CD4-positive, alpha-beta T cell treated with Interleukin-21 for 1 hour (primary cell): ENCODE measurements at regions not wholly inside any gene's neighbourhood (a gene's known extent, or its start where the extent isn't known, plus 50 kb on each side); places are given as distances from the start of the nearest gene placed in this dataset.

Source experiments
- DNase-seq: peaks from one replicate; pipeline ENCODE4 v3.0.0-alpha.2; 2020

GRCh38 chr3:3559786-3560185 lies 239.4 kb upstream of the LRRN1 start:
- DNase-seq, result no peak

DNA sequence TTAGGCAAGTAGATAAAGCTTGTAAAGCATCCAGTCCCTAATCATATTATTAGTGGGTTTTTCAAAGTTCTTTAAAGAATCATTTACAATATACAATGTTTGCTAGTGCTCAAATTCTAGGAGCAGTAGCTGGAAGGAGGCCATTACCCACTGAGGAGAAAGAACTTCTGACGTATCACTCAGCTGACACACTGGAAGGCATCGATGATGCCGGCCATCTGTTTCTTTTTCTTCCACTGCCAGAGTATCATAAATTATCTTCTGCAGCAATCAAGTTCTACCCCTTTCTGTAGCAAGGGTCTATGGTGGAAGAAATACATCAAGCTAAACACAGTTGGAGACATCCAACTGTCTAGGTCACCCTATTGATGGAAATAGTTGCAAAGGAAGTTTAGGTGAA lies 243.2 kb upstream of the LRRN1 start:
- DNase-seq, result no peak

DNA sequence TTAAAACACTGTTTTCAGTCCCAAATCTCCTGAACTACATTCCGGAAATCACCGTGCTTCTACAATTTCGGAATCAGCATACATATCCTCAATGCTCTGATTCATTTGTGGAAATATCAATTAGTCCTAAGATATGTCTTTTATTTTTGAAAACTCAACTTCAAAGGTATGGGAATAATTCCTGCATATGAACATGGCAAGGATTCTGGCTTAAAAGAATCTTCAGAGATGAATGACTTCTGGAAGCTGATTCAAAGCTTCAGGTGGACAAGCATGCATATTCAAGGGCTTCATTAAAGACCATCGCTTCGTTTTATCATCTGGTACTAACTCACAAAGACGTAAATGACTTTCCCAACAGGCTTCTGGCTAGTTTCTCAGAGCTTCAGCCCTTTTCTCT lies 246.0 kb upstream of the LRRN1 start:
- DNase-seq, result no peak

GRCh38 chr3:3552761-3553160 lies 246.5 kb upstream of the LRRN1 start:
- no peak for DNase-seq

DNA sequence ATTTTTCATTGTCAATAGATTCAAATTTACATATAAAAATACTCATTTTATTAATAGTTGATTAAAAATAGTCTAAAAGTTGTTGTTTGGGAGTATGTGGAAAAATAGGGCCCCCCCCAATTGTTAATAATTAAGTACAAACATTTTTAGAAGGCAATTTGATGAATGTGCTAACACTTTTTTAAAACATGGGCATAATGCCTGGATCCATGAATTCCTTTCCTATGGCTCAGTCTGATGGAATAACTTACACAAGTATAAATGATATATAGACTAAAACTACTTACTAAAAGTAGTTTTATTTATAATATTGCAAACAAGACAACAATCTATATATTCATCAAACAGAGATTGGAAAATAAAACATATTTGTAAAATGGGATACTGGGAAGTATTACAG lies 247.2 kb upstream of the LRRN1 start:
- no peak for DNase-seq

- DNase-seq, result no peak
Observed at GRCh38 chr3:3545360-3545759, 253.9 kb upstream of the LRRN1 start.

GRCh38 chr3:3538451-3538850 lies 260.8 kb upstream of the LRRN1 start:
- no peak for DNase-seq

DNA sequence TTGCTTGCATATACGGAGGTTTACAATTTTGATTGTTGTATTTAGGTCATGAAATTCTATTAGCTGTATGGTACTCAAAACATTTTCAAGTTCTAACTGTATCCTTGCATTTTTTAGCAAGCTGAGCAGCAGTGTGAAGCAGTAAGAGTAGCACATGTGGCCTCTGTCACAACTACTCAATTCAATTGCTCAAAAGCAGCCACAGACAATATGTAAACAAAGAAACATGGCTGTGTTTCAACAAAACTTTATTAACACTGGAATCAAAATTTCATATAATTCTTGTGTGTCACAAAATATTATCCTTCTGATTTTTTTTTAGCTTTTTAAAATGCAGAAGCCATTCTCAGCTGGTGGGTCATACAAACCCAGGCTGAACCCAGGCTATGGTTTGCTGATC lies 266.7 kb upstream of the LRRN1 start:
- DNase-seq, result no peak

- no peak for DNase-seq
Observed at GRCh38 chr3:3531476-3531875, 267.8 kb upstream of the LRRN1 start.

DNA sequence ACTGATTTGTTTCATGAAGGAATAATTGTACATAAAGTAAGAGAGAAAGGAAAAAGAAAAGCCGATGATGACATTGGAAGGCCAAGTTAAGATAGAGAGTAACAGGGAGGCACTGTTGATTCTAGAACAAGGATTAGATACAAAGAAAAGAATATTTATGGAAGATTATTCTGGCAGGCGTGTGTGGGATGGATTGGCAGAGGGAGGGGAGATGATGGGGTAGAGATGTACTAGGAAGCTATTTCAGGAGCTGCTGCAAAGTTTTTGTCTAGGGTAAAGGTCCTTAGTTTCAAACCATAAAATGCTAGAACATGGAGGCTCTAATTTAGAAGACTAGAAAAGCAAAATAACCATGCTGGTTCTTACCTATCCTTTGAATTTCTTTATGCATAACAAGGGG lies 280.0 kb upstream of the LRRN1 start:
- no peak for DNase-seq

DNA sequence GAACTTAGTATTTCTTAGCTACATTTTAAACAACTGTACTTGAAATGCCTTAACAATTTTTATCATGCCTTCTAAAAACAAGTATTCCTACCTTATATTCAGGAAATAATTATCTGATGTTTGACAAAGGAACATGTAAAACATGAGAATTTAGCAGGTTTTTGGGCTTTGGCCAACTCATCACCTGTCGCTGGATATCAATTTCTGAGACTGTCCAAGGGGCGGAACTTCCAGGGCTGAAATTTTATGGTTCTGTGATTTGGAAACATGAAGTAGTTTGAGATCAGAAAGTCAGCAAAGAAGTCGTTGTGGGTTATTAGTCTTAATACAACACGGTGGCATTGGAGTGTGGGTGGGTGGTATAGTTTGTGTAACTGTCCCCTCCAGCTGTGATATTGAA lies 282.2 kb upstream of the LRRN1 start:
- no peak for DNase-seq

DNA sequence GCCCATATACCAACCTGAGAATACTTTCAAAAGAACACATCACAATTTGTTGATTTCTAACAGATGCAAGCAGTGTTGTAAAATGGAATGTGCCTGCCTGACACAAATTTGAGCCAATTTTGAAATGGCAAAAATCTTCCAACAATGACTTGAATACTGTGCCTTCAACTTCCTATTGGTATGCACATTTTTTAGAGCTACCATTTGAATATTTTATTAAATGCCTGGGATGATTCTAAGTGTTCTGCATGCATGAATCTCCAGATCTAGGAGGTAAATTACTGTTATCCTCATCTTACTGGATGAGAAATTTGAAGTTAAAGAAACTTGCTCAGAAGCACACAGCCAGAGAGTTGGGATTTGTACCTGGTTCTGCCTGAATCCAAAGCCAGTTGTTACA lies 282.8 kb upstream of the LRRN1 start:
- DNase-seq, result no peak

- no peak for DNase-seq
Observed at GRCh38 chr3:3509665-3510064, 289.6 kb upstream of the LRRN1 start.

DNA sequence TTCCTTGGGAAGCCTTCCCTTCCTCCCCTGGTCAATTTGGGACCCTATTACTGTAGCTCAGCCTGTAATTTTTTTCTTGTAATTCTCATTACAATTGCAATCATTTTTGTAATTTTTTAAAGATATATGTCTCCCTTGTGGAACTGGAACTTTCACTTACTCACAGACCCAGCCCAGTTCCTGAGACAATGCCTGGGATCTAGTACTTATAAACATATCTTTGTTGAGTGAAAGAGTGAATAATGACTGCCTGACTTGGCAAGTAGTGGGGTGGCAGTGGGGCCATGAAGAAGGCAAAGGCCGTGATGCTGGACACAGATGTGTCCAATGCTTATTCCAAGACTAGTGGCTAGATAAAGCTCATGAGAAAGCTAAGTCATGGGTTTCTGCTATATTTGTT lies 294.5 kb upstream of the LRRN1 start:
- DNase-seq, result no peak

- no peak for DNase-seq
Observed at GRCh38 chr3:3503411-3503810, 295.8 kb upstream of the LRRN1 start.

GRCh38 chr3:3499987-3500386 lies 299.2 kb upstream of the LRRN1 start:
- DNase-seq, result no peak

- no peak for DNase-seq
Observed at GRCh38 chr3:3499012-3499562, 300.1 kb upstream of the LRRN1 start.

- DNase-seq, result no peak
Observed at GRCh38 chr3:3495611-3496010, 303.6 kb upstream of the LRRN1 start.

GRCh38 chr3:3476669-3477068 lies 297.2 kb upstream of the CRBN start:
- DNase-seq, result no peak

DNA sequence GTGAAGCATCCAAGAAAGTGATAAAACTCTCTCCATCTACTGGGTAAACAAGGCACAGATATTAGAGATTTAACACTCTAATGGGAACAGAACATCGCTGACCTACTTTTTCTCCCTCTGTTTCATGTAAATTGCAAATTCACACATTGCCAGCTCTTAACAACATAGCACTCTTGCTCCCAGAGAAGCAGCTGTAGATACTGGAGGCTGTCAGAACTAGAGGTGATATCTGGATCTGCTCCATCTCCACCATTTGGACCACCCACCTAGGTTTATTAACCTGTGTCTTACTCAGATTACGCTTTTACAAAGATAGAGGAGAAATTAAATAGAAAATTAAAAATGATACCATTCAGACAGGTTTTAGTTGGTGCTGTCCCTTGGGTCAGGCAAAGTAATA lies 289.1 kb upstream of the CRBN start:
- no peak for DNase-seq

GRCh38 chr3:3464131-3464530 lies 284.6 kb upstream of the CRBN start:
- DNase-seq, result no peak

DNA sequence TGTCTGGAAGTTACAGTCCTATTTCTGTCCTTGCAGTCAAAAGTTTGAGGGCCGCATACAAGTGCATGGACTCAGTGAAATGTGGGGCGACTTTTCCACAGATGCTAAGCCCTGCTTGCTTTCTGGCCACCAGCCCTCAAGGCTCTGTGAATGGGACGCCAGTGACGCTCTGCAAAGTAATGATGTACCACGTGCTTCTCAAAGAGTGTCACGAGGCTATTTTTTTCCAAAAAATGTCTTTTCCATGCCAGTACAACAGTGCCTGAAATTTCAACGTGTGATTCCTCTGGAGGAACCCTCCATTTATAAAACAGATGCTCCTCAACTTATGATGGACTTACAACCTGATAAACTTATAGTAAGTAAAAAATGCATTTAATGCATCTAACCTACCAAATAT lies 281.8 kb upstream of the CRBN start:
- no peak for DNase-seq

GRCh38 chr3:3448468-3448867 lies 269.0 kb upstream of the CRBN start:
- no peak for DNase-seq

GRCh38 chr3:3447641-3448040 lies 268.1 kb upstream of the CRBN start:
- no peak for DNase-seq

- no peak for DNase-seq
Observed at GRCh38 chr3:3446251-3446650, 266.8 kb upstream of the CRBN start.

GRCh38 chr3:3443482-3443881 lies 264.0 kb upstream of the CRBN start:
- DNase-seq, result no peak
